ENCODE measurements at regions not wholly inside any gene's neighbourhood (a gene's known extent, or its start where the extent isn't known, plus 50 kb on each side); places are given as distances from the start of the nearest gene placed in this dataset.

- Mint-ChIP-seq H3K4me1 (peaks cover 31% of the 10 kb centered on the region), H3K9me3 (no peaks in the 10 kb centered on the region), H3K4me3 (no peak overlapping the region), H3K27me3 (peaks cover 39% of the 10 kb centered on the region), H3K36me3 (ENCODE audit: low read depth) (no peaks in the 10 kb centered on the region), H3K27ac (no peak overlapping the region)
- ChIA-PET POLR2A (interaction anchor here (0.9 kb wide), 1 partner anchor 10 kb away, joined by 3 read pairs; no protein-coding TSS in a partner anchor), CTCF (interaction anchor here (1.2 kb wide), 1 partner anchor 99 kb away, joined by 6 read pairs; no protein-coding TSS in a partner anchor)
- no peak for DNase-seq
Measured at GRCh38 chr9:129273941-129274684, 96.1 kb upstream of the IER5L start.

DNA sequence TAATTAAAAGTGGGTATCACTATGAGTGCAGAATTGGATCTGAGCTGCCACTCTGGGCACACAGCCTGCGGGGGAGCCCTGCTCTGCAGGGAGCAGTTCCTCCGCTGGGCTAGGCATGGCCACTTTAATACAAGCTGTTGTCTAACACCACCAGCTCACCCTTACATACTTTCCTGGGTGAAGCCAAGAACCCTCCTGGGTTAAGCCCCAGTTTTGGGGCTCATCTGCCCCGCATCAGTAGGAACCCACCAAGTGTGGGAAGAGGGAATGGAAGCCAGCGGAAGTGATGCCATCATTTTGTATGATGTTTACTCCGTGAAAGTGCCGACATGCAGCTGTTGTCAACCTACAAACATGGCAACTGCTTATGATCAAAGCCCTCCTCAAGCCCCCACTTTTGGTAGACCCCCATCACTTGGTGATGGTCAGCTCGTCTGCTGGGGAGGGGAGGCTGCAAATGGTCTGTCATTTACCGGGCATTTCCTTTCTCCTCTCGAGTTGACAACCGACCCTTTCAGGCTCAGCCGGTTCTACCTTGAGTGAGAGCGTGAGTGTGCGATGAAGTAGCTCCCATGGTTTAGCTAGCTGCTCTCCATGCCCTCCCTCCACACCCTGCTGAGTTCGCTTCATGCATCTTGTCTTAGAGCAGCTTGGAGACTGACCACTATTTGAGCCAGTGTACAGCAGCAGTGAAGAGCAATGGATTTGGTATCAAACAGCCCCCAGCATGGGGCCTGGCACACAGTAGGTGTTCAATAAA is 95.3 kb upstream of the IER5L start:
- no peak overlapping the region for H3K27ac Mint-ChIP-seq
- ChIA-PET POLR2A (interaction anchor here (0.9 kb wide), 1 partner anchor 10 kb away, joined by 3 read pairs; no protein-coding TSS in a partner anchor), CTCF (interaction anchor here (0.6 to 1.2 kb wide), 2 partner anchors 11 to 99 kb away, joined by 3 to 6 read pairs; no protein-coding TSS in a partner anchor)
- DNase-seq: no peak
- peaks cover 39% of the 10 kb centered on the region for H3K27me3 Mint-ChIP-seq
- H3K4me1 Mint-ChIP-seq: peaks cover 36% of the 10 kb centered on the region
- no peaks in the 10 kb centered on the region for H3K36me3 Mint-ChIP-seq (ENCODE audit: low read depth)
- no peaks in the 10 kb centered on the region for H3K9me3 Mint-ChIP-seq
- no peak overlapping the region for H3K4me3 Mint-ChIP-seq

- H3K27me3 Mint-ChIP-seq: peaks cover 39% of the 10 kb centered on the region
- no peaks in the 10 kb centered on the region for H3K36me3 Mint-ChIP-seq (ENCODE audit: low read depth)
- H3K4me1 Mint-ChIP-seq: peaks cover 37% of the 10 kb centered on the region
- CTCF ChIA-PET: interaction anchor here (1.2 kb wide), 1 partner anchor 98 kb away, joined by 6 read pairs; no protein-coding TSS in a partner anchor
- H3K4me3 Mint-ChIP-seq: no peak overlapping the region
- no peak overlapping the region for H3K27ac Mint-ChIP-seq
- no peaks in the 10 kb centered on the region for H3K9me3 Mint-ChIP-seq
- POLR2A ChIA-PET: no interaction called here
- no peak for DNase-seq
Measured at GRCh38 chr9:129272348-129273025, 94.4 kb upstream of the IER5L start.

DNA sequence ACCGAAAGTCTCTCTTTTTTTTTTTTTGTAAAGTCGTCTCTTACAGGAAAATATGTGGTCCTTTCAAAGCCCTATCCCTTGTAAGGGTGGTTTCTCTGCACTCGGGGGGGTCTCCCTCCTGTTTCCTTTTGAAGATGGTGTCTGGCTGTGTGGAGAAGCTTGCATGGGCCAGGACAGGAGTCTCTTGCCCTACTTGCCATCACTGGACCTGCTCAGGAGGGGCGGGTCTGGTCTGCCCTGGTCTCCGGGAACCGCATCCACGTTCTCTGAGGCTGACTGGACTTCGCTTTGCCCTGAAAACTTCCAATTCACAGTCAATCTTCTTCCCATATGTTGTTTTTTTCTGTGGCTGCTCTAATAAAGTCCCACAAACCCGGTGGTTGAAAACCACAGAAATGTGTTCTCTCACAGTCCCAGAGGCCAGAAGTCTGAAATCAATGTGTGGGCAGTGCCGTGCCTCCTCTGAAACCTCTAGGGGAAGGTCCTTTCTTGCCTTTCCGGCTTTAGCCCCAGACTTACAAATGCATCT is 92.9 kb upstream of the IER5L start:
- no peak for DNase-seq
- CTCF ChIA-PET: interaction anchor here (1.4 kb wide), 1 partner anchor 96 kb away, joined by 3 read pairs; no protein-coding TSS in a partner anchor
- H3K4me1 Mint-ChIP-seq: peaks cover 37% of the 10 kb centered on the region
- peak overlapping the region; percentile 71 for H3K27ac Mint-ChIP-seq
- H3K36me3 Mint-ChIP-seq (ENCODE audit: low read depth): no peaks in the 10 kb centered on the region
- peaks cover 39% of the 10 kb centered on the region for H3K27me3 Mint-ChIP-seq
- no peaks in the 10 kb centered on the region for H3K9me3 Mint-ChIP-seq
- POLR2A ChIA-PET: interaction anchor here (1.4 kb wide), 1 partner anchor 97 kb away, joined by 4 read pairs; no protein-coding TSS in a partner anchor
- H3K4me3 Mint-ChIP-seq: peak overlapping the region; percentile 45

- H3K4me3 Mint-ChIP-seq: peak overlapping the region; percentile 45
- H3K9me3 Mint-ChIP-seq: no peaks in the 10 kb centered on the region
- H3K27ac Mint-ChIP-seq: peak overlapping the region; percentile 71
- ChIA-PET POLR2A (interaction anchor here (1.4 kb wide), 1 partner anchor 96 kb away, joined by 4 read pairs; no protein-coding TSS in a partner anchor), CTCF (interaction anchor here (1.4 kb wide), 1 partner anchor 95 kb away, joined by 3 read pairs; no protein-coding TSS in a partner anchor)
- no peaks in the 10 kb centered on the region for H3K36me3 Mint-ChIP-seq (ENCODE audit: low read depth)
- peaks cover 37% of the 10 kb centered on the region for H3K4me1 Mint-ChIP-seq
- H3K27me3 Mint-ChIP-seq: peaks cover 33% of the 10 kb centered on the region
- DNase-seq: peak; percentile 82
Measured at GRCh38 chr9:129270205-129270604, 92.1 kb upstream of the IER5L start.

- no peak for DNase-seq
- Mint-ChIP-seq H3K27me3 (peaks cover 16% of the 10 kb centered on the region), H3K27ac (no peak overlapping the region), H3K4me1 (peaks cover 33% of the 10 kb centered on the region), H3K9me3 (no peaks in the 10 kb centered on the region), H3K4me3 (no peak overlapping the region), H3K36me3 (ENCODE audit: low read depth) (no peaks in the 10 kb centered on the region)
- POLR2A ChIA-PET: no interaction called here
- CTCF ChIA-PET: no interaction called here
Measured at GRCh38 chr9:129267141-129267540, 89.1 kb upstream of the IER5L start.

- ChIA-PET CTCF (no interaction called here), POLR2A (no interaction called here)
- Mint-ChIP-seq H3K36me3 (ENCODE audit: low read depth) (no peaks in the 10 kb centered on the region), H3K4me3 (no peak overlapping the region), H3K9me3 (no peaks in the 10 kb centered on the region), H3K27me3 (peaks cover 15% of the 10 kb centered on the region), H3K4me1 (peaks cover 32% of the 10 kb centered on the region), H3K27ac (no peak overlapping the region)
- DNase-seq: no peak
Measured at GRCh38 chr9:129266536-129266935, 88.5 kb upstream of the IER5L start.

DNA sequence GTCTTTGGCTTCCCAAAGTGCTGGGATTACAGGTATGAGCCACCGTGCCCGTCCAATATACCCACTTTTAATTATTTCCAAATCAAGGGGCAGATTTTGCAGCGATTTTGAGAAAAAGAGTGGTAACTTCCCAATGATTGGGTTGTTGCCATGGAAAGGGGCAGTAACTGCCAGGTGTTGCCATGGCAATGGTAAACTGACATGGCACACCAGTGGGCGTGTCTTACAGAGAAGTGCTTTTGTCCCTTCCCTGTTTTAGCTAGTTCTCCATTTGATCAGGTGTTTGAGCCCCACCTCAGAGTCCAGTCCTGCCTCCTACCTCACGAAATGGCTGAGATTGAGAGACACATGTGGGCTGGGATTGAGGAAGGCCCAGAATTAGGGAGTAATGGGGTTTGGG is 86.3 kb upstream of the IER5L start:
- H3K36me3 Mint-ChIP-seq (ENCODE audit: low read depth): no peaks in the 10 kb centered on the region
- no peak for DNase-seq
- no peak overlapping the region for H3K4me3 Mint-ChIP-seq
- H3K9me3 Mint-ChIP-seq: no peaks in the 10 kb centered on the region
- no peak overlapping the region for H3K27ac Mint-ChIP-seq
- H3K27me3 Mint-ChIP-seq: peaks cover 30% of the 10 kb centered on the region
- POLR2A ChIA-PET: no interaction called here
- H3K4me1 Mint-ChIP-seq: peaks cover 30% of the 10 kb centered on the region
- CTCF ChIA-PET: no interaction called here

GRCh38 chr9:129263836-129264235 is 85.8 kb upstream of the IER5L start:
- no peaks in the 10 kb centered on the region for H3K9me3 Mint-ChIP-seq
- no peaks in the 10 kb centered on the region for H3K36me3 Mint-ChIP-seq (ENCODE audit: low read depth)
- ChIA-PET CTCF (no interaction called here), POLR2A (interaction anchor here (0.9 kb wide), 1 partner anchor 10 kb away, joined by 3 read pairs; no protein-coding TSS in a partner anchor)
- no peak for DNase-seq
- no peak overlapping the region for H3K27ac Mint-ChIP-seq
- no peak overlapping the region for H3K4me3 Mint-ChIP-seq
- H3K27me3 Mint-ChIP-seq: peaks cover 36% of the 10 kb centered on the region
- peaks cover 31% of the 10 kb centered on the region for H3K4me1 Mint-ChIP-seq

DNA sequence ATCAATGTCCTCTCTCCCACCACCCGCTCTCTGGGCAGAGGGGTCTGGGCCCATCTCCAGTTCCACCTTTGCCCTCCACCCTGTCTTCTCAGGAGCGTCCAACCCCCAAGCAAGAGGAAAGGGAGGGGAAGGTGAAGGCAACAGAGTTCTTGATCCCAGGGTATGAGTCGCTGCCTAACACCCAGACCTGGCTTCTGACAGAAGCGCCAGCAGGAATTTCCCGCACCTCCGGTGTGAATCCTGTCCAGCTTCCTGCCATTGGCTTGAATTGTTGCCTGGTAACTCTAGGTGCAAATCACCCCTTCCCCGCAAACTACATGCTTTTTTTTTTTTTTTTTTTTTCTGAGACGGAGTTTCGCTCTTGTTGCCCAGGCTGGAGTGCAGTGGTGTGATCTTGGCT is 84.2 kb upstream of the IER5L start:
- Mint-ChIP-seq H3K9me3 (no peaks in the 10 kb centered on the region), H3K36me3 (ENCODE audit: low read depth) (no peaks in the 10 kb centered on the region), H3K4me3 (no peak overlapping the region), H3K27ac (no peak overlapping the region), H3K4me1 (peaks cover 36% of the 10 kb centered on the region), H3K27me3 (peaks cover 43% of the 10 kb centered on the region)
- ChIA-PET CTCF (interaction anchor here (0.7 kb wide), 1 partner anchor 11 kb away, joined by 3 read pairs; no protein-coding TSS in a partner anchor), POLR2A (no interaction called here)
- no peak for DNase-seq

DNA sequence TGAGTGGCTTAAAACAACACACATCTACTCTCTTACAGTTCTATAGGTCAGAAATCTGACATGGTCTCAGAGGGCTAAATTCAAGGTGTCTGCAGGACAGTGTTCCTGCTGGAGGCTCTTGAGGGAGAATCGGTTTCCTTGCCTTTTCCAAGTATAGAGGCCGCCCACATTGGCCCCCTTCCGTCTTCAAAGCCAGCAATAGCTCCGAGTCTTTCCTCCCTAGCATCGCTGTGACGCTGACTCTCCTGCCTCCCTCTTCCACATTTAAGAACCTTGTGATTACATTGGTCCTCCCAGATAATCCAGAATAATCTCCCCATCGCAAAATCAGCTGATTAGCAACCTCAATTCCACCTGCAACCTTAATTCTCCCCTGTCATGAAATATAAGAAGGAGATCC is 81.3 kb upstream of the IER5L start:
- Mint-ChIP-seq H3K4me1 (peaks cover 36% of the 10 kb centered on the region), H3K27me3 (peaks cover 51% of the 10 kb centered on the region), H3K9me3 (no peaks in the 10 kb centered on the region), H3K36me3 (ENCODE audit: low read depth) (no peaks in the 10 kb centered on the region), H3K27ac (no peak overlapping the region), H3K4me3 (peak overlapping the region; percentile 19)
- DNase-seq: no peak
- ChIA-PET CTCF (interaction anchor here (0.6 kb wide), 1 partner anchor 76 kb away, joined by 3 read pairs; no protein-coding TSS in a partner anchor), POLR2A (interaction anchor here (0.9 to 1.7 kb wide), 2 partner anchors 21 to 365 kb away, joined by 3 to 7 read pairs; no protein-coding TSS in a partner anchor)

DNA sequence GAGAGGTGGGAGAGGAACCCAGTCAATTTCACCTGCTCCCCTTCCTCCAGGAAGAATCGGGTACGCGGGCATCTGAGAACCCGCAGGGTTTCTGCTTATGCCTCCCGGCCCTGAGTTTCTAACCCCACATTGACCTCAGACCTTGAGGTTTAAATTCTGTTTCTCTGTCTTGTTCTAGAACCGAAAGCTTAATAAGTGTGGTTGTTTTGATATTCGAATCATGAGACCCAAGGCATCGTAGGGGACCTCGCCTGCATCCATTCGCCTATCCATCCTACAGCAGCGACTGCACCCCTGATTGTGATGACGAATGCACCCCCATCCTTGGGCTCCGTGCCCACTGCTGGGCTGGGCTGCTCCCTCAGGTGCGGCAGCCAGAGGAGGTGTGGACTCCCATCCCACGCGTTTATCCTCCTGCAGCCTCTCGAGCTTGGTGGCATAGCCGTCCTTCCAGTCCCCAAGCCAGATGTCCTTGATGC is 80.8 kb upstream of the IER5L start:
- H3K27ac Mint-ChIP-seq: no peak overlapping the region
- H3K36me3 Mint-ChIP-seq (ENCODE audit: low read depth): no peaks in the 10 kb centered on the region
- peaks cover 51% of the 10 kb centered on the region for H3K27me3 Mint-ChIP-seq
- peak overlapping the region; percentile 19 for H3K4me3 Mint-ChIP-seq
- H3K4me1 Mint-ChIP-seq: peaks cover 36% of the 10 kb centered on the region
- ChIA-PET CTCF (interaction anchor here (0.6 to 0.8 kb wide), 2 partner anchors 75 to 88 kb away, joined by 3 read pairs; no protein-coding TSS in a partner anchor), POLR2A (interaction anchor here (0.9 to 1.7 kb wide), 3 partner anchors 21 to 366 kb away, joined by 3 to 7 read pairs (median 3); no protein-coding TSS in a partner anchor)
- no peak for DNase-seq
- H3K9me3 Mint-ChIP-seq: no peaks in the 10 kb centered on the region

Measured in activated CD4-positive, alpha-beta memory T cell treated with anti-CD3 and anti-CD28 coated beads, Interleukin-2, amount 10 ng/mL, durations not matched to agents 7 days and 5 days (primary cell).